ENCODE measurements at regions not wholly inside any gene's neighbourhood (a gene's known extent, or its start where the extent isn't known, plus 50 kb on each side); places are given as distances from the start of the nearest gene placed in this dataset.

- H3K36me3 ChIP-seq, result no peaks in the 10 kb centered on the region
- no peaks in the 10 kb centered on the region for H3K27me3 ChIP-seq (replicated peaks in 1 of 7)
- TF ChIP-seq POLR2AphosphoS5 (IDR thresholded peaks at IDR 0.05) (no peak), POLR2A (IDR thresholded peaks at IDR 0.05) (no peak)
- TF ChIP-seq, protein P1, sequence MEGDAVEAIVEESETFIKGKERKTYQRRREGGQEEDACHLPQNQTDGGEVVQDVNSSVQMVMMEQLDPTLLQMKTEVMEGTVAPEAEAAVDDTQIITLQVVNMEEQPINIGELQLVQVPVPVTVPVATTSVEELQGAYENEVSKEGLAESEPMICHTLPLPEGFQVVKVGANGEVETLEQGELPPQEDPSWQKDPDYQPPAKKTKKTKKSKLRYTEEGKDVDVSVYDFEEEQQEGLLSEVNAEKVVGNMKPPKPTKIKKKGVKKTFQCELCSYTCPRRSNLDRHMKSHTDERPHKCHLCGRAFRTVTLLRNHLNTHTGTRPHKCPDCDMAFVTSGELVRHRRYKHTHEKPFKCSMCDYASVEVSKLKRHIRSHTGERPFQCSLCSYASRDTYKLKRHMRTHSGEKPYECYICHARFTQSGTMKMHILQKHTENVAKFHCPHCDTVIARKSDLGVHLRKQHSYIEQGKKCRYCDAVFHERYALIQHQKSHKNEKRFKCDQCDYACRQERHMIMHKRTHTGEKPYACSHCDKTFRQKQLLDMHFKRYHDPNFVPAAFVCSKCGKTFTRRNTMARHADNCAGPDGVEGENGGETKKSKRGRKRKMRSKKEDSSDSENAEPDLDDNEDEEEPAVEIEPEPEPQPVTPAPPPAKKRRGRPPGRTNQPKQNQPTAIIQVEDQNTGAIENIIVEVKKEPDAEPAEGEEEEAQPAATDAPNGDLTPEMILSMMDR (IDR thresholded peaks at IDR 0.05 in 8 of 11, conservative IDR thresholded peaks at IDR 0.05 in 3 of 11), result no peak
- WGBS, 5 donors, result 71 to 100% (median 91%) methylated on average over 1 to 2 of the region's 2 CpGs
- intact Hi-C loops (cut with DNase I; ENCODE audit: low total_unique reads), result no loop called here
- DNase-seq, result no peak
- no peak overlapping the region for H3K4me3 ChIP-seq
- no peak overlapping the region for H3K27ac ChIP-seq
- H3K4me1 ChIP-seq, result no peaks in the 10 kb centered on the region
- H3K9me3 ChIP-seq, result no peaks in the 10 kb centered on the region
Measured at GRCh38 chrX:94041881-94042280, 367.9 kb downstream of the FAM133A start.

GRCh38 chrX:94045724-94046123 lies 371.7 kb downstream of the FAM133A start:
- Histone ChIP-seq H3K27ac (no peak overlapping the region), H3K4me3 (no peak overlapping the region), H3K9me3 (no peaks in the 10 kb centered on the region), H3K4me1 (no peaks in the 10 kb centered on the region), H3K27me3 (replicated peaks in 1 of 7) (no peaks in the 10 kb centered on the region), H3K36me3 (no peaks in the 10 kb centered on the region)
- TF ChIP-seq POLR2AphosphoS5 (IDR thresholded peaks at IDR 0.05), result no peak
- TF ChIP-seq POLR2A (IDR thresholded peaks at IDR 0.05), result no peak
- TF ChIP-seq, protein P1 (IDR thresholded peaks at IDR 0.05 in 8 of 11, conservative IDR thresholded peaks at IDR 0.05 in 3 of 11), result no peak
- DNase-seq, result no peak
- 71 to 85% (median 82%) methylated on average over 4 to 16 of the region's 16 CpGs for WGBS, 5 donors
- intact Hi-C loops (cut with DNase I; ENCODE audit: low total_unique reads), result no loop called here

DNA sequence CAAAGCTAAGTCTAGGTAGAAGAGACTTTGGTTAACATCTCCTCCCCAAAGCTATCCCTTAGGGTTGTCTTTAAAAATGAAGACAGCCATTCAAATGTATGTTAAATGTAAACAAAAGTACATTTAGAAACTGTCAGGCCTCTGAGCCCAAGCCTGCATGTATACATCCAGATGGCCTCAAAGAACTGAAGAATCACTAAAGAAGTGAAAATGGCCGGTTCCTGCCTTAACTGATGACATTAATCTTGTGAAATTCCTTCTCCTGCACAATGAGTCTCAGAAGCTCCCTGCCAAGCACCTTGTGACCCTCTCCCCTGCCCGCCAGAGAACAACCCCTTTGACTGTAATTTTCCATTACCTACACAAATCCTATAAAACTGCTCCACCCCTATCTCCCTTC lies 377.9 kb downstream of the FAM133A start:
- WGBS, 5 donors, result 42 to 78% (median 66%) methylated on average over 2 of the region's 2 CpGs
- Histone ChIP-seq H3K9me3 (no peaks in the 10 kb centered on the region), H3K4me1 (no peaks in the 10 kb centered on the region), H3K36me3 (no peaks in the 10 kb centered on the region), H3K27me3 (replicated peaks in 1 of 7) (no peaks in the 10 kb centered on the region), H3K4me3 (no peak overlapping the region), H3K27ac (no peak overlapping the region)
- intact Hi-C loops (cut with DNase I; ENCODE audit: low total_unique reads), result loop anchor here (10.0 kb wide), 1 partner anchor 177 kb away; no protein-coding TSS in a partner anchor
- no peak for DNase-seq
- no peak for TF ChIP-seq POLR2A (IDR thresholded peaks at IDR 0.05)
- TF ChIP-seq, protein P1 (IDR thresholded peaks at IDR 0.05 in 8 of 11, conservative IDR thresholded peaks at IDR 0.05 in 3 of 11), result no peak
- TF ChIP-seq POLR2AphosphoS5 (IDR thresholded peaks at IDR 0.05), result no peak

DNA sequence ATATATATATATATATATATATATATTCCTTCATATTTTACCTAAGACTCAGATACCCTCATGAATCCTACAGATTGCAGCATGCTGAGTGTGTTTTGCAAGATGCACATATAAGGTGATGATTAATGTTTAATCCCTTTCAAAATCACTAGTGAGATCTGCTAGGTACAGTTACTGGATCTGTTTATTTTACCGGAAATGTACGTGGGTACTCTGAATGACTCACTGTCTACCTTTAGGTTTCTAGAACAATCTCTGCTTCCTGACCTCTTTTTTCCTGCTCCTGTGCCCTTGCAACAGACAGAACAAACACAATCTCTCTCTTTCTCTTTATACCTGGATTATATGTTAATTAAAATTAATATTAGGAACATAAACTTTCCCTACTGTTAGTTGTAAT lies 379.6 kb downstream of the FAM133A start:
- H3K27me3 ChIP-seq (replicated peaks in 1 of 7), result no peaks in the 10 kb centered on the region
- TF ChIP-seq POLR2AphosphoS5 (IDR thresholded peaks at IDR 0.05) (no peak), POLR2A (IDR thresholded peaks at IDR 0.05) (no peak)
- TF ChIP-seq, protein P1 (IDR thresholded peaks at IDR 0.05 in 8 of 11, conservative IDR thresholded peaks at IDR 0.05 in 3 of 11), result no peak
- no peaks in the 10 kb centered on the region for H3K9me3 ChIP-seq
- no peaks in the 10 kb centered on the region for H3K36me3 ChIP-seq
- no peak overlapping the region for H3K4me3 ChIP-seq
- H3K27ac ChIP-seq, result no peak overlapping the region
- intact Hi-C loops (cut with DNase I; ENCODE audit: low total_unique reads), result loop anchor here (10.0 kb wide), 1 partner anchor 179 kb away; no protein-coding TSS in a partner anchor
- no peaks in the 10 kb centered on the region for H3K4me1 ChIP-seq
- 65 to 95% (median 72%) methylated on average over 2 of the region's 2 CpGs for WGBS, 5 donors
- DNase-seq, result no peak

All from spleen (tissue), 11 donors.